Stimulated activated CD4-positive, alpha-beta T cell treated with anti-CD3 and anti-CD28 coated beads, TNF-alpha, amount 100 ng/mL, for 1 hour (primary cell): ENCODE measurements at regions not wholly inside any gene's neighbourhood (a gene's known extent, or its start where the extent isn't known, plus 50 kb on each side); places are given as distances from the start of the nearest gene placed in this dataset.
"Not testable (repeated sequence)": the region's sequence is repeated elsewhere in the genome, so short reads cannot be mapped to it uniquely, and the experiment has no call there.

Experiments
- DNase-seq, 3 donors: peaks; one replicate each; pipeline ENCODE4 v3.0.0-alpha.2; 2020; ENCODE audit warnings: low read depth in 3 of 3, low spot score in 1 of 3

- DNase-seq, result no peak
Observed at GRCh38 chr18:11464129-11464528, 145.3 kb upstream of the SLC35G4 start.

- no peak for DNase-seq
Observed at GRCh38 chr18:11458447-11458846, 150.9 kb upstream of the SLC35G4 start.

- DNase-seq, result not testable (repeated sequence)
Observed at GRCh38 chr18:11457853-11458252, 151.5 kb upstream of the SLC35G4 start.

GRCh38 chr18:11454040-11454439, 155.4 kb upstream of the SLC35G4 start:
- no peak for DNase-seq

GRCh38 chr18:11444169-11444568, 165.2 kb upstream of the SLC35G4 start:
- DNase-seq, result not testable (repeated sequence)

- no peak for DNase-seq
Observed at GRCh38 chr18:11437046-11437445, 172.3 kb upstream of the SLC35G4 start.

- DNase-seq, result no peak
Observed at GRCh38 chr18:11432360-11432811, 177.0 kb upstream of the SLC35G4 start.

- DNase-seq, result no peak
Observed at GRCh38 chr18:11429876-11430275, 179.5 kb upstream of the SLC35G4 start.

GRCh38 chr18:11425211-11425610, 184.2 kb upstream of the SLC35G4 start:
- DNase-seq, result no peak

- DNase-seq, result no peak
Observed at GRCh38 chr18:11419338-11419737, 190.1 kb upstream of the SLC35G4 start.

- DNase-seq, result no peak
Observed at GRCh38 chr18:11412811-11413210, 196.6 kb upstream of the SLC35G4 start.

- DNase-seq, result no peak
Observed at GRCh38 chr18:11411048-11411447, 198.3 kb upstream of the SLC35G4 start.

- DNase-seq, result no peak
Observed at GRCh38 chr18:11408555-11409065, 200.8 kb upstream of the SLC35G4 start.

- no peak for DNase-seq
Observed at GRCh38 chr18:11407940-11408339, 201.5 kb upstream of the SLC35G4 start.

- DNase-seq, result no peak
Observed at GRCh38 chr18:11405804-11406203, 203.6 kb upstream of the SLC35G4 start.

GRCh38 chr18:11400703-11401102, 208.7 kb upstream of the SLC35G4 start:
- DNase-seq, result no peak

GRCh38 chr18:11398625-11399024, 210.8 kb upstream of the SLC35G4 start:
- DNase-seq, result no peak

- no peak for DNase-seq
Observed at GRCh38 chr18:11392980-11393885, 216.2 kb upstream of the SLC35G4 start.

- no peak for DNase-seq
Observed at GRCh38 chr18:11392292-11392691, 217.1 kb upstream of the SLC35G4 start.

- no peak for DNase-seq
Observed at GRCh38 chr18:11391661-11392060, 217.7 kb upstream of the SLC35G4 start.

- no peak for DNase-seq
Observed at GRCh38 chr18:11388755-11389680, 220.4 kb upstream of the SLC35G4 start.

GRCh38 chr18:11387880-11388279, 221.5 kb upstream of the SLC35G4 start:
- DNase-seq, result no peak
